HFF-Myc (cell line): ENCODE measurements at regions not wholly inside any gene's neighbourhood (a gene's known extent, or its start where the extent isn't known, plus 50 kb on each side); places are given as distances from the start of the nearest gene placed in this dataset.

Source experiments
- DNase-seq: peaks from one replicate; pipeline ENCODE4 v3.0.0-alpha.2; 2011; ENCODE audit warnings: low read depth; ENCODE audit errors: extremely low read depth
- H3K4me3 ChIP-seq: replicated peaks from 2 replicates; pipeline ENCODE4 v1.5.1; 2011; ENCODE audit warnings: low read depth, mild to moderate bottlenecking, control low read depth, low read length
- TF ChIP-seq, protein P1 (sequence below): IDR thresholded peaks from 2 replicates; pipeline ENCODE4 v1.5.1; 2012; ENCODE audit warnings: mild to moderate bottlenecking, low read depth, low read length, control low read depth; ENCODE audit errors: missing control alignments

DNA sequence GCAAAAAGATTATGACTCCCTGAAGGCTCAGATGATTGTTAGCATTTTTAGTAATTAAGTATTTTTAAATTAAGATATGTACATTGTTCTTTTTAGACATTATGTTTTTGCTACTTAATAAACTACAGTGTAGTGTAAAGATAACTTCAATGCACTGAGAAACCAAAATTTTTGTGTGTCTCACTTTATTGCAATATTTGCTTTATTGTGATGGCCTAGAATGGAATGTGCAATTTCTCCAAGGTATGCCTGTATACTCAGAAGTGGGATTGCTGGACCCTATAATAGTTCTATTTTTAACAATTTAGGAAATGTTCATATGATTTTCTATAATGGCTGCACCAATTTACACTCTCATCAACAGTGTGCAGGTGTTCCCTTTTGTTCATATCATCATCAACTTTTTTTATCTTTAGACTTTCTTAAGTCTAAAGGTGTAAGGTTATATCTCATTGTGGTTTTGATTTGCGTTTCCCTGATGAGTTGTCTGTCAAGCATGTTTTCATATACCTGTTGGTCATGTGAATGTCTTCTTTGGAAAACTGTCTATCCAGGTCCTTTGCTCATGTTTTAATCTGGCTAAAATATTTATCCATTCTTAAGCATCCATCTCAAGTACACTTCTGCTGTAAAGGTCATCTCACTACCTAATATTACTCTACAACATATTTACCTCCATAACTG lies 1323.5 kb upstream of the LRRTM3 start:
- DNase-seq, result no peak
- TF ChIP-seq, protein P1, sequence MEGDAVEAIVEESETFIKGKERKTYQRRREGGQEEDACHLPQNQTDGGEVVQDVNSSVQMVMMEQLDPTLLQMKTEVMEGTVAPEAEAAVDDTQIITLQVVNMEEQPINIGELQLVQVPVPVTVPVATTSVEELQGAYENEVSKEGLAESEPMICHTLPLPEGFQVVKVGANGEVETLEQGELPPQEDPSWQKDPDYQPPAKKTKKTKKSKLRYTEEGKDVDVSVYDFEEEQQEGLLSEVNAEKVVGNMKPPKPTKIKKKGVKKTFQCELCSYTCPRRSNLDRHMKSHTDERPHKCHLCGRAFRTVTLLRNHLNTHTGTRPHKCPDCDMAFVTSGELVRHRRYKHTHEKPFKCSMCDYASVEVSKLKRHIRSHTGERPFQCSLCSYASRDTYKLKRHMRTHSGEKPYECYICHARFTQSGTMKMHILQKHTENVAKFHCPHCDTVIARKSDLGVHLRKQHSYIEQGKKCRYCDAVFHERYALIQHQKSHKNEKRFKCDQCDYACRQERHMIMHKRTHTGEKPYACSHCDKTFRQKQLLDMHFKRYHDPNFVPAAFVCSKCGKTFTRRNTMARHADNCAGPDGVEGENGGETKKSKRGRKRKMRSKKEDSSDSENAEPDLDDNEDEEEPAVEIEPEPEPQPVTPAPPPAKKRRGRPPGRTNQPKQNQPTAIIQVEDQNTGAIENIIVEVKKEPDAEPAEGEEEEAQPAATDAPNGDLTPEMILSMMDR, result no peak
- no peak overlapping the region for H3K4me3 ChIP-seq

DNA sequence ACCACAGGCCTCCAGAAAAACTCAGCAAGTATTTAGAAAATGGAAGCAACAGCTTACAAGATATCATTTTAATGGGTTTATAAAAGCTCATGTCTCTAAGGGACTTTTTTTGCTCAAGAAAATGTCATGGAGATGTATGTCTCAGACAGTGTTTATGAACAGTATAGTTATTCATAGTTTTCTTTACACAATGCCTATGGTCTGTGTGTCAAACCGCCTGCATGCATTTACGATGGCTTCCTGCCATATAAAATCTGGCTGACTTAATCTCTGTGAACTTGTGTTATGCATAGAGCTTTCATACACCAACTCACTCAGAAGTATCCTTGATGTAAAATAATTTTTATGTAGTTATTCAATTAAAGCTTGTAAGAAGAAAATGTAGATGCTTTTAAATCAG lies 1314.2 kb upstream of the LRRTM3 start:
- H3K4me3 ChIP-seq, result no peak overlapping the region
- DNase-seq, result no peak
- TF ChIP-seq, protein P1, result no peak

DNA sequence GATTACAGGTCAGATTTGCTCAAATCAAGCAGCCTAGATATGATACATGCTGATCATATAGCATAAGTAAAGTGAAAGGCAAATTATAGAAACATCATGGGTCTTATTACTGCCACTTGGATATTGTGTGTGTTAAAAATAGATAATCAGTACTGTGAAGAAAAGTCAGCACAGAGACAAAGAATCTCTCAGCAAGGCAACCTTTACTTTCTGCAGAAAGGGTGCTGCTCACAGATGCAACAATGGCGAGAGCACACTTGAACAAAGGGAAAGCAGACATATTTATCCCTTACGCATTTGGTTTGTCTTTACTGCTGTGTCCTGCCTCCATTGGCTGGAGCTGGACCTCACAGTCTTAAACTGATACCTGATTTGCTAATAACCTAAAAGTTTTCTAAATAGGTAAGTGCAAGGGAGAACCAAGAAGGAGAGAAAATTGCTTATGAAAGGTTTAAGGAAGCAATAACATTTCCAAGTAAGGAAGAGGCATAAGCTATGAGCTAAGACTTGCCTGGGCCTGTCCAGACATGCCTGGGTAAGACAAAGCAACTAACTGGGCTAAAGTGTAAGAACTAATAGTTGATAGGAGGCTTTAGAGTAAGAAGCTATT lies 1310.8 kb upstream of the LRRTM3 start:
- DNase-seq, result no peak
- TF ChIP-seq, protein P1, result no peak
- H3K4me3 ChIP-seq, result no peak overlapping the region

DNA sequence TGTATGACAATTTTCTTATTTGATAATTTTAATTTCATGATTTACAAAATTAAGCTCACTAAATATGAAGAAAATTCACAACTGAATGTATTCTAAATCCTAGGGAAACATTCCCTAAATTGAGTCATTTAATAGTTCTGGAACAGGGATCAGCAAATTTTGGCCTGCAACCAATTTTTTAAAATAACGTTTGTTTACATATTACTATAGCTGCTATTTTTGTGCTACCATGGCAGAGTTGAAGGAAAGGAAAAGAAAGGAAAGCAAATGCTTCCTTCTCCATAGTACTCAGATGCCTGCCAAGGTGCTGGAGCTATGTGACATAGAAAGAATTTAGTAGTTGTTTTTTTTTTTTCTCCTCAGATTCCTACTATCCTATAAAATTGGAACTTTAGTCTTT lies 1307.7 kb upstream of the LRRTM3 start:
- TF ChIP-seq, protein P1, result no peak
- DNase-seq, result no peak
- no peak overlapping the region for H3K4me3 ChIP-seq

DNA sequence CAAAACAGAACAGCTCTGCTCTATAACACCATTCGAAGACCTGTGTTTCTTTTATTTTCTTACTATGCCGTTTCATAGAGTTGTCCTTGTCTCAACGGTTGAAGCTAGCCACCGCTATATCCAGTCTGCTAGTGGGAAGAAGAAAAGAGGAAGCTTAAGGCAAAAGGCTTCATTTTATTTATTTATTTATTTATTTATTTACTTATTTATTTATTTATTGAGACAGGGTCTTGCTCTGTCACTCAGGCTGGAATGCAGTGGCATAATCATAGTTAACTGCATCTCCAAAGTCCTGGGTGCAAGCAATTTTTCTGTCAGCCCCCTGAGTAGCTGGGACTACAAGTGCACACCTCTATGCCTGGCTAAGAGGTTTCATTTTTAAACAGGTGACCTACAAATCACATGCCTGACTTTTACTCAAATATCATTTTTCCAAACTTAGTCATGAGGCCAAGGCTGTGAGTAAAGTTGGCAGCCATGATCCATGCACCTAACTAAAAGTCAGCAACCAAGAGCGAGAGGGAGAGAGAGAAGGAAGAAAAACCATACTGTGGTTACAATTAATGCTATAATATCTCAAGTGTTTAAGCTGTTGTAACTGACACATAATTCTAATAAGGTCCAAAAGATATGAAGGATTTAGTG lies 1305.3 kb upstream of the LRRTM3 start:
- TF ChIP-seq, protein P1, result no peak
- H3K4me3 ChIP-seq, result no peak overlapping the region
- DNase-seq, result no peak

DNA sequence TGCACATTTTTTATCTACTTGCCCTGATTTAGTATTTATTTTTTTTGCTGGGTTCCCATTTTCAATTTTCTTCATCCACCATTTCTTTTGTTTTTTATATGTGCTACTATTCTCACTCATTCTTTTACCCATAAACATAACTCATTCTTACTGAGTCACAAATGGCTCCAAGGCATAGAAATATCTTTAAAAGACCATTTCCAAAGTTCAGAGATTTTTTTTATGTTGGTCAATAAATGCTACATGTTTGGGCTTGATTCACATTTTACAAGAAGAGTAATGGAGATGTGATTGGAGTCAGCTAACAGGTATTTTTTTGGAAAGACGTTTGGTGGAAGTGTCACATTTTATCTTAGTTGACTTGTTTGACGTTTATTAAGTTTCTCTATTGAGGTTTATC lies 1303.2 kb upstream of the LRRTM3 start:
- TF ChIP-seq, protein P1, result no peak
- DNase-seq, result no peak
- H3K4me3 ChIP-seq, result no peak overlapping the region
